CD4-positive, alpha-beta T cell treated with Interferon alpha-2 for 1 hour (primary cell): ENCODE measurements at regions not wholly inside any gene's neighbourhood (a gene's known extent, or its start where the extent isn't known, plus 50 kb on each side); places are given as distances from the start of the nearest gene placed in this dataset.
"Not testable (repeated sequence)": the region's sequence is repeated elsewhere in the genome, so short reads cannot be mapped to it uniquely, and the experiment has no call there.

Source experiments
- DNase-seq, 2 donors: peaks; one replicate each; pipeline ENCODE4 v3.0.0-alpha.2; 2020 to 2022

DNA sequence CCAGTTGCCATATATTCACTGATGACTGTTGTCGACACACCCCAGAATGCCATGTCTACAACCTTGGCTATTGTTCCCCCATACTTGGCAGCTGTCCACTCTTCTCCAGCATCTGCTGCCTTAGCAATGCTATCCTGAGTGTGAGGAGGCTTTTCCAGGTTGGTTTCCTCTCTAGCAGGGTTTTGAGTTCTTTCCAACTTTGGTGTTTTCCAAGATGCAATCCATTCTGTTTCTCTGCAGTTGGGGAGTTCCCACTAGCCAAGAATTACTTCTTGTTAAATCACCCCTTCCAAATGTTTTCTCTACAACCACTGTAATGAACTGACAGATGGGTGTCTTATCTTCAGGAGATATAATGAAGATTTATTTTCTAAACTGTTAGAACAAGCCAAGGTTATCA, 617.4 kb downstream of the CCSER2 start:
- DNase-seq = no peak

DNA sequence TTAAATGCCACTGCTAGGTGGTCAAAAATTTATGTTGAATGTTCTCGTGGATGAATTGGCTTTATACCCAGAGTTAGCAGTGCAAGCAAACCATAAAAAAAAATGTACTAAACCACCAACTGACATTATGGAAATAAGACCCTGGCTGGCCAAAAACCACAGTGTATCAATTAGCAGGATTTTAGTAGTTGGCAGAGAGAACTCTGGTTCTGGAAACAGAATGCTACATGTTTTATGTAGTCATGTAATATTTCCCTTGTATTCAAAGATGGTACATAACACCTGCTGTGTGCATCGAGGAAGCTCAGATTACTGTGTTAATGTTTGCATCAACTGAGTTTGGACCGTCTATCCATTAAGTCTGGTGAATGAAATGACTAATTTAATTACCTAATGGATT, 618.5 kb downstream of the CCSER2 start:
- DNase-seq = no peak

DNA sequence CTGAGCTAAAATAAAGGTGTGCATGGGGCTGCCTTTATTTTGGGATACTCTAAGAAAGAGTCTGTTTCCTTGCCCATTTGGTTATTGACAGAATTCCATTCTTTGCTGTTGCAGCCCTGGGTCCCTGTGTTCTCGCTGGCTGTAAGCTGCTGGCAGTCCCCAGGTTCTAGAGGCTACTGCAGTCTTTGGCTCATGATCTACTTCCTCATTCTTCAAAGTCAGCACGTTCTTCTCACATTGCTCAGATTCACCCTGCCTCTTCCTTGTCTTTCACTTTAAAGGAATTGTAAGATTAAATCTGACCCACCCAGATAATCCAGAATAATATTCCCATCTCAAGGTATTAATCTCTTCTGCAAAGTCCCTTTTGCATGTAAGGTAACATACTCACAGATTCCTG, 620.3 kb downstream of the CCSER2 start:
- DNase-seq = no peak

GRCh38 chr10:84951616-84952015, 623.2 kb downstream of the CCSER2 start:
- DNase-seq = no peak

DNA sequence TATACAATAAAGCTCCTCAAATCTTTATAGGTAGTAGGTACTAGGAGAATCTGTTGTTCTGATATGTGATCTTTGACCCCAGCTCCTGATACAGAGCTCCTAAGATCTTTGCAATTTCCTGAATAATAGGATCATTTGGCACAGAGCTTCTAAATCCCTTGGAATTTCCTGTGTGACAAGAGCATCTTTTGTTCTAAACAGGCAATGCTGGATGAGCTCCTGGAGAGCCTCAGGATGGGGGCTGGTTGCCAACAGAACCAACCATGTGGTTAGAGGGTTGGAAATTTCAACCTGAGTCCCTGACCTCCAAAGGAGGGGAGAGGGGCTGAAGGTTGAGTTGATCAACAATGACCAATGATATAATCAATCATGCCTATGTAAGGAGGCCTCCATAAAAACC, 629.0 kb downstream of the CCSER2 start:
- DNase-seq = no peak

- no peak for DNase-seq
These were observed 637.1 kb downstream of the CCSER2 start for GRCh38 chr10:84965468-84965867.

DNA sequence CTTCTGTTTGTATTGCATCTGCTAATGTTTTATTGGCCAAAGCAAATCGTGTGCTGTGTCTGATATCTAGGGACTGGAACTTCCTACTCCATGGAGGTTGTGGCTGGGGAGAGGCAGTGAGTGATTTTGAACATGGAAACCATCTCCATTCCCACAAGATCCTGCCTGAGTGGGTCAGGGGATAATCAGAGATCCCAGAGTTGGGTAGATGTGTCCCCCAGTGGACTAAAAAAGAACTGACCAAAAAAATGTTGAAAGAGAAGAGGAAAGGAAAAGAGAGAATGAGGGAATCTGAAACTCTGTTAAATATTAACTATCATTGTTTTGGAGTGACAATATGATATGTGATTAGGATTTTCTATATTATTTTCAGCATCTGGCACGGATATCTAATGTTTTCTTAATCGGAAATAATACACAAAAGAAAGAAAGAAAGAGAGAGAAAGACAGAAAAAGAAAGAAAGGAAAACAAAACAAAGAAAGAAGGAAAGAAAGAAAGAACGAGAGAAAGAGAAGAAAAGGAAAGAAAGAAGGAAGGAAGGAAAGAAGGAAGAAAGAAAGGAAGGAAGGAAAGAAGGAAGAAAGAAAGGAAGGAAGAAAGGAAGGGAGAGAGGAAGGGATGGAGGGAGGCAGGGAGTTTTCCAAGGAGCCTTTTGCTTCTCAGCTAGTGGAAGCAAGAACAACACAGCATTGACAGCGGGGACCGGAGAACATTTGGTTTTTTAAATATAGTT, 638.5 kb downstream of the CCSER2 start:
- DNase-seq = no peak

DNA sequence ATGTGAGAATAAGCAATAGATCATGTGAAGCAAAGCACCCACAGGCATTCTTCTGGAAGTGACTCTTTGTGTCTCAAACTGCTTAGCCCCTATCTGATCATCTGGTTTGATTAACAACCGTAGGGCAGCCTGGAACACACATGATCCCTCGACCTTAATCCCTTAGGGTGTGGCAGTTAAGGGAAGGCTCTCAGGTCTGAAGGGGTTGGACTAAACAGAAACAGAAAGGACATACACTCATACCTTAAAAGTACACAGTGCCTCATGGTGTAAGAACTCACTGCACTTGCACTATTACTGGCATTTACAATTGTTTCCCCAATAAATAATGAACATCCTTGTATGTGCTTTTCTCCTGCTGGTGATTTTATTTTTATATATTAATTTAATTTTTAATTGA, 640.9 kb downstream of the CCSER2 start:
- not testable (repeated sequence) for DNase-seq

GRCh38 chr10:84987039-84987438, 658.6 kb downstream of the CCSER2 start:
- no peak for DNase-seq

GRCh38 chr10:84988011-84988410, 659.6 kb downstream of the CCSER2 start:
- DNase-seq = no peak

- DNase-seq = no peak
These were observed 662.3 kb downstream of the CCSER2 start for GRCh38 chr10:84990713-84991112.

- no peak for DNase-seq
These were observed 662.9 kb downstream of the CCSER2 start for GRCh38 chr10:84991301-84991700.

- no peak for DNase-seq
These were observed 665.1 kb downstream of the CCSER2 start for GRCh38 chr10:84993251-84994035.

GRCh38 chr10:84994722-84995121, 666.3 kb downstream of the CCSER2 start:
- no peak for DNase-seq

GRCh38 chr10:84996580-84996979, 668.2 kb downstream of the CCSER2 start:
- DNase-seq = no peak

GRCh38 chr10:84997870-84998269, 669.5 kb downstream of the CCSER2 start:
- DNase-seq = no peak

- no peak for DNase-seq
These were observed 671.5 kb downstream of the CCSER2 start for GRCh38 chr10:84999929-85000328.

- DNase-seq = no peak
These were observed 674.7 kb downstream of the CCSER2 start for GRCh38 chr10:85003083-85003482.

GRCh38 chr10:85008488-85009184, 680.2 kb downstream of the CCSER2 start:
- DNase-seq = no peak

DNA sequence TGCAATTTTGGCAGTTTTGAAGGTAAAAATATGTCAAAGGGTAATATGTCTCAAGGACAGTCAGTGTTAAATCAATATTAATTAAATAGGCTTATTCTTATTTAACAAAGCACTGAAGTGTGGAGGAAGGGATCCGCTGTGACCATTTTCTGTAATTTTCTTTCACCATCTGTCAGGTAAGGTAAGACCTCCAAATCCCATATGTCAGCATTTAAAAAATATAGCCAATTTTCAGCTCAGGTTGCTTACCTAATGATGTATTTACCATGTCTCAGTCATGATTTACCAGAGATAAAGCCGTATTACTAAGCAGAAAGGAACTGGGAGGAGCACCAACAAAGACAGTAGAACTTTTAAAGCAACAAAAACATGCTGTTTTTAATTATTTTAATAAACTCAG, 683.9 kb downstream of the CCSER2 start:
- DNase-seq = no peak

DNA sequence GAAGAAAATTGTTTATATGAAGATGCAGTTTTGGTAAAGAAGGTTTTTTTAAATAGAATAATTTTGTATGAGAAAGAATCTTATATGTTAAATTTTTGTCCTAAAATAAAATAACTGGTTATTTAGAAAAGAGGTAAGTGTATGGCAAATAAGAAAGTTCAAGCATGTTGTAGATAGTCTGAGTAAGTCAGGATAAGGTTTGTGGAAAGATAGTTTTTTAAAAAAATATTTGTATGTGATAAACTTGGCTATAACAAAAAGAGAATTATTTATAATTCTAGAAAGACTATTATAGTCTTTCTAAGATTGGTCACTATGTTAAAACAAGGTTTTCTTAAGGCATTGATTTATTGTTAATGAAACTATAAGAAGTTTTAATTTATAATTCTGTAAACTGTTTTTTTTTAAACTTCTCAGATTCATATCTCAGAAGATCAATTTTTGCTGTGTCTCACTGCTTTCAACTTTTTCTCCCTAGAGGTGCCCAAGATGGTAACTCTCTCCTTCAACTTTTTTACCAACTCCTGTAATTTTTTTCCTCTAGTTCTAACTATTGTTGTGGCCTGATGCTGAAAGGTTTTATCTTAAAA, 698.6 kb downstream of the CCSER2 start:
- no peak for DNase-seq

DNA sequence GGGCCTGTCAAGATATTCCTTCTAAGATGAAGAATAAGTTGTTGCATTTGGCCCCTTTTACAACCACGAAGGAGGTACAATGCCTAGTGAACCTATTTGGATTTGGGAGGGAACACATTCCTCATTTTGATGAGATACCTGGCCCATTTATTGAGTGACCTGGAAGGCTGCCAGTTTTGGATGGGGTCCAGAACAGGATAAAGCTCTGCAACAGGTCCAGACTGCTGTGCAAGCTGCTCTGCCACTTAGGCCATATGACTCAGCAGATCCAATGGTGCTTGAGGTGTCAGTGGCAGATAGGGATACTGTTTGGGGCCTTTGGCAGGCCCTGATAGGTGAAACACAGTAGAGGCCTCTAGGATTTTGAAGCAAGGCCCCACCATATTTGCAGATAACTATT, 704.6 kb downstream of the CCSER2 start:
- DNase-seq = no peak

- DNase-seq = no peak
These were observed 708.3 kb downstream of the CCSER2 start for GRCh38 chr10:85036661-85037060.

DNA sequence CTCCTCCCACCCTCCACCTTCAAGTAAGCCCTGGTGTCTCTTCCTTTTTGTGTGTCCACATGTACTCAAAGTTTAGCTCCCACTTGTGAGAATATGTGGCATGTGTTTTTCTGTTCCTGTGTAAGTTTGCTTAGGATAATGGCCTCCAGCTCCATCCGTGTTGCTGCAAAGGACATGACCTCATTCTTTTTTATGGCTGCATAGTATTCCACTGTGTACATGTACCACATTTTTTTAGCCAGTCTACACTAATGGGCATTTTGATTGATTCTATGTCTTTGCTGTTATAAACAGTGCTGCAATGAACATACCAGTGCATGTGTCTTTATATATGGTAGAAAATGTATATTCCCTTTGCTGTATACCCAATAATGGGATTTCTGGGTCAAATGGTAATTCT, 710.9 kb downstream of the CCSER2 start:
- DNase-seq = no peak
